ENCODE measurements at regions not wholly inside any gene's neighbourhood (a gene's known extent, or its start where the extent isn't known, plus 50 kb on each side); places are given as distances from the start of the nearest gene placed in this dataset.

DNA sequence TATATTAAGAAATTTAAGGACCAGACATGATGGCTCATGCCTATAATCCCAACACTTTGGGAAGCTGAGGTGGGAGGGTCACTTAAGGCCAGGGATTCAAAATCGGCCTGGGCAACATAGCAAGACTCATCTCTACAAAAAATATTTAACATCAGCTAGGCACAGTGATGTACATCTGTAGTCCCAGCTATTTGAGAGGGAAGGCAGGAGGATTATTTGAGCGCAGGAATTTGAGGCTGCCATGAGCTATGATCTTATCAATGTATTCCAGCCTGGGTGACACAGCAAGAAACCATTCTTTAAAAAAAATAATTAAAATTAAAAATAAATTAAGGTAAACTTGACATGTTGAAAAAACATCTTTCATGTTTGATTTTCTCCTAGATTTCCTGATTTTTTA, 564.2 kb downstream of the MBD2 start:
- DNase-seq (ENCODE audit: low read depth, low spot score), result no peak

DNA sequence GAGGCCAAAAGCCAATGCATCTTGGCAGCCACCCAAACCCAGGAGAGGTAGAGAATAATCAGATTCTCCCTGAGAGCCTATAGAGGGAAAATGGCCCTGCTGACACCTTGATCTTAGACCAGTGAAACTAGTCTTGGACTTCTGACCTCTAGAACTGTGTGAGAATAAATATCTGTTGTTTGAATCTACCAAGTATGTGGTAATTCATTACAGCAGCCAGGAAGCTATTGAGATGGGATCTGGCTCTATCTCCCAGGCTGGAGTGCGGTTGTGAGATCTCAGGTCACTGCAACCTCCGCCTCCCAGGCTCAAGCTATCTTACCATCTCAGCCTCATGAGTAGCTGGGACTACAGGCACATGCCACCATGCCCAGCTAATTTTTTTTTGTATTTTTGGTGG, 567.2 kb downstream of the MBD2 start:
- DNase-seq (ENCODE audit: low read depth, low spot score), result no peak

DNA sequence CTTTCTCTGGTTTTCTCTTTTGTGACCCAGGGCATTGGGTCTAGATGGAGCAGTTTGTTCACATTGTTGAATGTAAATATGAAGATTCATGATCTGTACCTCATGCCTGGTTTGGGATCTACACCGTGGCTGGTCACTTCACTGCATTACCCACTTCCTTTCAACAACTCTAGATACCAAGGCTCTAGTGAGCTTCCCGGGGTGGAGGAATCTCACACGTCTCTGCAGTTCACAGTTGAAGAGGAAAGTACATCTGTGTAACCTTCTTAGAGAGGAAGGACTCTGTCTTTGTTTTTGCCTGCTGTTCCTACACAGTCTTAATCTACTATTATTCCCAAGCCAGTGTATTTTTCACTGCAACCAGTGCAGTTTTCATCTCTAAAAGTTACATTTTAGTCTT, 574.8 kb downstream of the MBD2 start:
- DNase-seq (ENCODE audit: low read depth, low spot score), result no peak

DNA sequence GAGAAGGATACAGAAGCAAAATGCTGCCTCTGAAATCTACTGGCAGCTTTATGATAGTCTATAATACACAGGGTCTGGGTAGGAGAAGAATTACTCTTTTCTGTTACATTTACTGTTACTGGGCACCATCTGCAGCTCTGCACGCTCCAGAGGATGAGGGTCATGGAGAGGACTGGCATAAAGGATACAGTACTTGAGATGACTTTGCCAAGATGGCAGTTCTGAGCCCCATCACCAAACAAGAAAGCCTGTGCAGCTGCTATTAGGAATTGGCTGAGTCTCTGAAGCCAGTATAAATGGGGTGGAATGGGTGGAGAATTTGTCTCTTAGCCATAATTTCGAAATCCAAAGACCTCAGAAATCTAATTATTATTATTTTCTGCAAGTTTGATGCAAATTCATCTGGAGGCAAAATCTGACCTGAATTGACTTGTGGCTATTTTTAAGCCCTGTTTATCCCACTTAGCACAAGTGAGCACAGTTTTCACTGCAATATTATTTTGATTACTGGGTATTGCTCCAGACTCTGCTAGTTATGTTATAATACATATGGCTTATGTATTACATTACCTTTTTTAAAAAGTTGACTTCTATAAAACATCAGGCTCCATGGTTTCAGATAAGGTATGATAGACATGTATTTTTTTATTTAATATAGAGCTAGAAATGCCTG, 579.5 kb downstream of the MBD2 start:
- DNase-seq (ENCODE audit: low read depth, low spot score), result no peak

DNA sequence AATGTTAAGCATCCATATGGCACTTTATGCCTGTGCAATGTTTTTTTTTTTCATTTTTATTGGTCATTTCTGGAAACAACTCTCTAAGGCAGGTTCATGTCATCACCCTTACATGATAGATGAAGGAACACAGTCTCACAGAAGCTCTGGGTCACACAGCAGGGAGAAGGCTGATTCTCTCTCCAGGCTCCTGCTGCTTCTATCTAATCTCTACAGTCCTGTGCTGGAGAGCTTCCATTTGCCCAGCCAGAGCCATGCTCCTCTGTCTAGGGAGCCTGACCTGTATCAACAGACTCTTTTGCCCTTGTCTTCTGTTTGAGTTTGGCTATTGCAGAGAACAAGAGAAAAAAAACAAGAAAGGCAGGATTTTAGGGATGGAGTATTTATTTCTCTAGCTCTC, 584.8 kb downstream of the MBD2 start:
- DNase-seq (ENCODE audit: low read depth, low spot score), result no peak

DNA sequence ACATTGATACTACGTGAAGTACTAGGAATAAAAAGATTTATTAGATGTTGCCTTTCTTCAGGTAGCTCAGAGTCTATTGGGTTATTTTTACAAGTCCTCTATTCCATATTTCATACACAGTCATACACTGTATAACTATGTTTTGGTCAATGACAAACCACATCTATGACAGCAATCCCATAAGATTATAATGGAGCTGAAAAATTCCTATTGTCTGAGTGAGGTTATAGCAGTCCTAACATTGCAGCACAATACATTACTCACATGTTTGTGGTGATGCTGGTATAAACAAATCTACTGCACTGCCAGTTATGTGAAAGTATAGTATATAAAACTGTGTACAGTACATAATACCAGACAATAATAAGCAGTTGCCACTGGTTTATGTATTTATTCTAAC, 595.1 kb downstream of the MBD2 start:
- no peak for DNase-seq (ENCODE audit: low read depth, low spot score)

DNA sequence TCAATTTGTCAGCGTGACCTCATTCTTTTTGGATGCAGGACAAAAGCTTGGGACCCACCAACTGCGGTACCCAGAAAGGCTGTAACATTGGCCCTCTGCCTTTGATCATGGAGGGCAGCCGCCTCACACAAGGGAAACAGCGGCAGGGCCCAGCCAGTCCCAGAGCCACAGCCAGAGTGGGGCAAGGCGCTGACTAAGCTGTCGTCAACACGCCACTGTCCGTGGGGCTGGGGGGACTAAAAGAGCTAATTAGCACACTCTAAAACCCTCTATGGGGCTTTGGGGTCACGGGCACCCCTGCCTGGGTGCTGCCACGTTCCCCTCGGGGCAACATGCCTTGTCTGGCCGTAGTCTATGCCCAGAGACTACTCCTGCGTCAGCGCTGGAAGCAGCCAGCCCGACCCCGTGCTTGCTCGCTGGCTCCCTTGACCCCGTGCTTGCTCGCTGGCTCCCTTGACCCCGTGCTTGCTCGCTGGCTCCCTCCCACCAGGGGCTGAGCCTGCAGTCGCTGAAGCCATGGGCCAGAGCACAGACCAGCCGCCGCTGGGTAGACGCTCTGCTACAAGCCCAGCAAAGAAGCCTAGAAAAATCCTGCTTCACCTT, 598.4 kb downstream of the MBD2 start:
- no peak for DNase-seq (ENCODE audit: low read depth, low spot score)

DNA sequence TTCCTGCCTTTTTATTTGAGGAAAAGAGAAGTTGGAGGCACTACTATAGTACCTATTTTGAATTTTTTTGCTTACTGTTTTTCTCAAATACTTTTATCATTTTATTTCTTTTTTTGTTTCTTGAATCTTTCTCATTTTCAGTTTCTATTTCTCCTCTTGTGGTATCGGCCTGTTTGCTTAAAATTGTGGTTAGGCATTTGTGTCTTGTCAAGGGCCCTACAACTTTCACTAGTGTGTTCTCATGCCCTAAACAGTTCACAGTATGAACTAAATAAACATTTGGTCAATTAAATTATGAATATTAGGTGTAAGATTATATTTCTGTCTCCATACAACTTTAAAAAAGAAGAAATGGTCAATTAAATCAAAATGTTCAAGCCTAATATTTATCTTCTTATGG, 613.5 kb downstream of the MBD2 start:
- DNase-seq (ENCODE audit: low read depth, low spot score), result no peak

DNA sequence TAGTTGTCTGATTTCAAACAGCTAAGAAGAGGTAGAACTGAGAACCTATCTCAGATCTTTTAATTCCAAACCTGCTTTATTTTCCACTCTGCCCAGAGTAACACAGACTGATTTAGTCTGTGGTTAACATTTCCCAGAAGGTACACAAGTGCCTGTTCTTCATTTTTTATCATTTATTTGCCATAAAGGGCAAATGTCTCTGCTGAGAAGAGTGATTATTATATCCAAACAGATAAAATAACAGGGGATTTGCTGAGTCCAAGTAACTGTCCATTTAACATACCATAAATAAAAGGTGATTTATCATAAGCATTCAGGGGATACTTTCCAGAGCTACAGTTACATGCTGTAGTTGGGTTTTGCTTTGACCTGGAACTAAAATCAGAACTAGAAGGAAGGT, 617.7 kb downstream of the MBD2 start:
- DNase-seq (ENCODE audit: low read depth, low spot score), result no peak

DNA sequence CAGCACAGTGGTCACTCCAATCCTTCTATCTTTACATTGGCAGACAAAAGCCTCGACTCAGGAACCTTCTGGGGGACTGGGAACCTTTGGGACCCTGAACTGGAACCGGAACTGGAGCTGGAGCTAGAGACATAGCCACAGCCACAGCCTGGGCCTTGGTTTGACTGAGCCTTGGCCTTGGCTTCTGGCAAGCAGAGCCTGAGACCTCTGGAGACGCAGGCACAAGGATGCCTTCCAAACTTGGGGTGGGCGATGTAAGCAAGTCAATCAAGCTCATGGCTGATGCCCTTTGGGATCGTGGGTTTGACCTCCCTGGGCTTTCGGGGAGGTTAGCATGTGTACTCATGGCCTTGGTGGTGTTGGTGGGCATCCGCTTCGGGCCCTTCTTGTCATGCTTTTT, 619.3 kb downstream of the MBD2 start:
- DNase-seq (ENCODE audit: low read depth, low spot score), result no peak

DNA sequence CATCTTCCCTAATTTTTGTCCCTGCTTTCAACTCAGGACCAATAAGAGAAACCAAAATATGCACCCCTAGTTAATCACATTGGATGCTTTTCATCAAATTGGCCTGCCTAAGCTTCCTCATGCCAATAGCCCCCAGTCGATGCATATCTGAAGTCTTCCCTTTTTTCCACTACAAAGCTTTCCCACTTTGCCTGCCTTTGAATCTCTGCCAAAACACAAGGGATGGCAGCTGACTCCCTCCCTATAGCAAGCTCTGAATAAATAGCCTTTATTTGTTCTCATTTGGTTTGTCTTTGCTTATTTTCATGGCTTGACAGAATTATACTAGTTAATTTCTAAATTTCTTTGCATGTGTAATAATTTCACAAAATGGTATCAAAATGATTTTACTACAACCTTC, 621.2 kb downstream of the MBD2 start:
- DNase-seq (ENCODE audit: low read depth, low spot score), result no peak

DNA sequence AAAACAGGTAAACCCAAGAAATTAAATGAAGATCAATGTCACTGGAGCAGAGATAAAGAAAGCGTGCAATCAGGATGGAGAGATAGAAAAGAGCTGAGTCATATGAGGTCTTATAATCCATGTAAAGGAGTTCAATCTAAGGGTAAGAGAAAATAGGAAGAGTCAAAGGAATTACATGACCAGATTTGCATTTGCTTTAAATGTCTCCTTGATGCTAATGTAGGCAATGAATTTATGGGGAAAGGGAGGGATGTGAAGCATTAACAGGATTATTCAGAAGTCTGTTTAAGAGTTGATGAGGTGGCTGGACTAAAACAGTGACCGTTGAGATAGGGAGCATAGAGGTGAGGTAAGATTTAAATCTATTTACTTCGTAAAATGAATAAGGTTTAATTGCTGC, 623.1 kb downstream of the MBD2 start:
- no peak for DNase-seq (ENCODE audit: low read depth, low spot score)

DNA sequence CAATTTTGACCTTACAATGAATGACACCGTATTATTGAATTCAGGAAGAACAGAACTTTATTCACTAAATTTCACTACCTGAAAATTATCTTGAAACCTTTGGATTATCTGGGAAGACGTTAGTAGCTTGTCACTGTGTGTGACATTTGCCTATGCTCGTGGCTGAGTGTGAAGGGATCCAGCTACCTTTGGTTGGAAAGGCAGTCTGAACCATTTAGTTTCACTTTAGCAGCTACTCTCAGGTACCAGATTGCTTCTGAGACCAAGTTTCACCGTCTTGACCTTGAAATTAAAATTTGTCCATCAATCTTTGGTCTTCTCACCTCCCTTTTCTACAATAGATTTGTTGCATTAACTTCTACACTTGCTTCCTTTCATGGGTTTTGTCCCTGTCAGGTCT, 637.5 kb downstream of the MBD2 start:
- DNase-seq (ENCODE audit: low read depth, low spot score), result no peak

Measured in pulmonary artery endothelial cell (primary cell).